ENCODE measurements at regions not wholly inside any gene's neighbourhood (a gene's known extent, or its start where the extent isn't known, plus 50 kb on each side); places are given as distances from the start of the nearest gene placed in this dataset.
"Not testable (repeated sequence)": the region's sequence is repeated elsewhere in the genome, so short reads cannot be mapped to it uniquely, and the experiment has no call there.

- DNase-seq = peak in 1 of 2 donors; percentile 10
Observed at GRCh38 chr1:222953585-222953984, 138.7 kb downstream of the DISP1 start.

- DNase-seq = no peak
Observed at GRCh38 chr1:222955964-222956363, 141.1 kb downstream of the DISP1 start.

GRCh38 chr1:222956601-222957000 is 141.8 kb downstream of the DISP1 start:
- no peak for DNase-seq

- no peak for DNase-seq
Observed at GRCh38 chr1:222967466-222968240, 152.8 kb downstream of the DISP1 start.

- no peak for DNase-seq
Observed at GRCh38 chr1:222970040-222970439, 155.2 kb downstream of the DISP1 start.

GRCh38 chr1:222970711-222971110 is 155.9 kb downstream of the DISP1 start:
- no peak for DNase-seq

- DNase-seq = no peak
Observed at GRCh38 chr1:222971146-222971545, 156.3 kb downstream of the DISP1 start.

- DNase-seq = no peak
Observed at GRCh38 chr1:222973561-222973960, 158.7 kb downstream of the DISP1 start.

GRCh38 chr1:222974496-222974895 is 159.7 kb downstream of the DISP1 start:
- no peak for DNase-seq

- no peak for DNase-seq
Observed at GRCh38 chr1:222975472-222976122, 160.8 kb downstream of the DISP1 start.

GRCh38 chr1:222976453-222976852 is 161.6 kb downstream of the DISP1 start:
- no peak for DNase-seq

- not testable (repeated sequence) for DNase-seq
Observed at GRCh38 chr1:222977294-222977693, 162.5 kb downstream of the DISP1 start.

GRCh38 chr1:222979561-222979960 is 163.5 kb downstream of the TLR5 start:
- no peak for DNase-seq

GRCh38 chr1:222987674-222988076 is 155.4 kb downstream of the TLR5 start:
- DNase-seq = no peak

GRCh38 chr1:222989443-222989842 is 153.6 kb downstream of the TLR5 start:
- DNase-seq = no peak

- no peak for DNase-seq
Observed at GRCh38 chr1:222991177-222991576, 151.9 kb downstream of the TLR5 start.

- DNase-seq = no peak
Observed at GRCh38 chr1:222991908-222992307, 151.1 kb downstream of the TLR5 start.

GRCh38 chr1:222994511-222995235 is 148.4 kb downstream of the TLR5 start:
- DNase-seq = no peak

- no peak for DNase-seq
Observed at GRCh38 chr1:222995236-222995580, 147.8 kb downstream of the TLR5 start.

GRCh38 chr1:222995620-222996309 is 147.3 kb downstream of the TLR5 start:
- no peak for DNase-seq

- DNase-seq = no peak
Observed at GRCh38 chr1:222996310-222996975, 146.6 kb downstream of the TLR5 start.

GRCh38 chr1:223000632-223001031 is 142.4 kb downstream of the TLR5 start:
- DNase-seq = no peak

All from hippocampal formation (tissue), 2 donors.